ENCODE measurements at regions not wholly inside any gene's neighbourhood (a gene's known extent, or its start where the extent isn't known, plus 50 kb on each side); places are given as distances from the start of the nearest gene placed in this dataset.

DNA sequence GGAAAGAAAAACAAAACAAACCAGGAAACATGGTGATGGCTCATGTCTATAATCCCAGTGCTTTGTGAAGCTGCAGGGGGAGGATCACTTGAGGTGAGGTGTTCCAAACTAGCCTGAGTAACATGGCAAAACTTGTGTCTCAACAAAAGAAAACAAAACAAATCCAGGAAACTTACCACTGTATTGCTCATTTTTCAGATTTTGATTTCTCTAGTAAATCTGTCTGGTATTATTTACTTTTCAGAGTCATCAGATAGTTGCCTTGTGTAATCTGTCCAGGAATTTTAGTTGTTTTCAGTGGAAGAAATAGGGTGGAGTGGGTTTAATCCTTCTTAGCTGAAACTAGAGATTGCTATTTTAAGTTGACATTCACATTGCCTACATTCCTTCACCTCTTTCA lies 91.8 kb upstream of the ALCAM start:
- TF ChIP-seq, protein P1, sequence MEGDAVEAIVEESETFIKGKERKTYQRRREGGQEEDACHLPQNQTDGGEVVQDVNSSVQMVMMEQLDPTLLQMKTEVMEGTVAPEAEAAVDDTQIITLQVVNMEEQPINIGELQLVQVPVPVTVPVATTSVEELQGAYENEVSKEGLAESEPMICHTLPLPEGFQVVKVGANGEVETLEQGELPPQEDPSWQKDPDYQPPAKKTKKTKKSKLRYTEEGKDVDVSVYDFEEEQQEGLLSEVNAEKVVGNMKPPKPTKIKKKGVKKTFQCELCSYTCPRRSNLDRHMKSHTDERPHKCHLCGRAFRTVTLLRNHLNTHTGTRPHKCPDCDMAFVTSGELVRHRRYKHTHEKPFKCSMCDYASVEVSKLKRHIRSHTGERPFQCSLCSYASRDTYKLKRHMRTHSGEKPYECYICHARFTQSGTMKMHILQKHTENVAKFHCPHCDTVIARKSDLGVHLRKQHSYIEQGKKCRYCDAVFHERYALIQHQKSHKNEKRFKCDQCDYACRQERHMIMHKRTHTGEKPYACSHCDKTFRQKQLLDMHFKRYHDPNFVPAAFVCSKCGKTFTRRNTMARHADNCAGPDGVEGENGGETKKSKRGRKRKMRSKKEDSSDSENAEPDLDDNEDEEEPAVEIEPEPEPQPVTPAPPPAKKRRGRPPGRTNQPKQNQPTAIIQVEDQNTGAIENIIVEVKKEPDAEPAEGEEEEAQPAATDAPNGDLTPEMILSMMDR (IDR thresholded peaks at IDR 0.05): no peak
- TF ChIP-seq, protein P2, sequence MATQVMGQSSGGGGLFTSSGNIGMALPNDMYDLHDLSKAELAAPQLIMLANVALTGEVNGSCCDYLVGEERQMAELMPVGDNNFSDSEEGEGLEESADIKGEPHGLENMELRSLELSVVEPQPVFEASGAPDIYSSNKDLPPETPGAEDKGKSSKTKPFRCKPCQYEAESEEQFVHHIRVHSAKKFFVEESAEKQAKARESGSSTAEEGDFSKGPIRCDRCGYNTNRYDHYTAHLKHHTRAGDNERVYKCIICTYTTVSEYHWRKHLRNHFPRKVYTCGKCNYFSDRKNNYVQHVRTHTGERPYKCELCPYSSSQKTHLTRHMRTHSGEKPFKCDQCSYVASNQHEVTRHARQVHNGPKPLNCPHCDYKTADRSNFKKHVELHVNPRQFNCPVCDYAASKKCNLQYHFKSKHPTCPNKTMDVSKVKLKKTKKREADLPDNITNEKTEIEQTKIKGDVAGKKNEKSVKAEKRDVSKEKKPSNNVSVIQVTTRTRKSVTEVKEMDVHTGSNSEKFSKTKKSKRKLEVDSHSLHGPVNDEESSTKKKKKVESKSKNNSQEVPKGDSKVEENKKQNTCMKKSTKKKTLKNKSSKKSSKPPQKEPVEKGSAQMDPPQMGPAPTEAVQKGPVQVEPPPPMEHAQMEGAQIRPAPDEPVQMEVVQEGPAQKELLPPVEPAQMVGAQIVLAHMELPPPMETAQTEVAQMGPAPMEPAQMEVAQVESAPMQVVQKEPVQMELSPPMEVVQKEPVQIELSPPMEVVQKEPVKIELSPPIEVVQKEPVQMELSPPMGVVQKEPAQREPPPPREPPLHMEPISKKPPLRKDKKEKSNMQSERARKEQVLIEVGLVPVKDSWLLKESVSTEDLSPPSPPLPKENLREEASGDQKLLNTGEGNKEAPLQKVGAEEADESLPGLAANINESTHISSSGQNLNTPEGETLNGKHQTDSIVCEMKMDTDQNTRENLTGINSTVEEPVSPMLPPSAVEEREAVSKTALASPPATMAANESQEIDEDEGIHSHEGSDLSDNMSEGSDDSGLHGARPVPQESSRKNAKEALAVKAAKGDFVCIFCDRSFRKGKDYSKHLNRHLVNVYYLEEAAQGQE (IDR thresholded peaks at IDR 0.05; ENCODE audit: insufficient read depth in 1 of 2, low read depth in 2 of 2, low read length in 1 of 2): no peak
- TF ChIP-seq POLR2AphosphoS5 (IDR thresholded peaks at IDR 0.05; ENCODE audit: low read depth, low read length): no peak
